G401.6 (cell line): ENCODE measurements at regions not wholly inside any gene's neighbourhood (a gene's known extent, or its start where the extent isn't known, plus 50 kb on each side); places are given as distances from the start of the nearest gene placed in this dataset.
"Not testable (repeated sequence)": the region's sequence is repeated elsewhere in the genome, so short reads cannot be mapped to it uniquely, and the experiment has no call there.

Experiments
- FAIRE-seq: peaks from 2 replicates; lab custom pipeline; 2012; peaks lifted over from hg19 to GRCh38; lab: Jason Lieb, UNC

DNA sequence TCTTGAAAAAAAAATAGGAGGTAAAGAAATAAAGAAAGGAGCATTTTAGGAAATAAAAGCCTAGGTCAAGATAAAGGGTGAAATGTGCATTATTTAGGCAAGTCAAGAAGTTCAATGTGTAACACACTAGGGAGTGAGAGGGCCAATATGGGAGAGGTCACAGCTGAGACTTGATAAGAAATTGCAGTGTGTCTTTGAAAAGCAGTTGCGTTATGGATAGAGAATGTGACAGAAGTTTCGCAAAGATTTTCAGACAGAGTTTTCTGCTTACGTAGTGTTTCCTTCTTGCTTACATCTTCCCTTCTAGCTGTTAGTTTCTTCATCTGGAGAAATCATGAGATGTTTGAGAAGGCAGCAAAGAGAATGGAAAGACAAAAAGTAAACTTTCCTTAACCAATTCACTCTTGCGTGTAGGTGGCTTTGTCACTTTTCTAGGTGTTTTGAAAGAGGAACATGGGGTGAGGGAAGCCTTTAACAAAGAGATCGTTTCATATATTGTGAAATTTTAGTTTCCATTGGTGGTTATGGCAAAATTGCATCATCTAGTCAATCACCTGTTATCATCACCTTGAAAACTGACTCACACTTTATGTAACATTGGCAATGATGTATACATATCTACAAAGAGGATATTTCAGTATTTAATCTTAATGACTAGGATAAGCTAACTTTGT, 975.5 kb downstream of the OLFM4 start:
- FAIRE-seq, result no peak

DNA sequence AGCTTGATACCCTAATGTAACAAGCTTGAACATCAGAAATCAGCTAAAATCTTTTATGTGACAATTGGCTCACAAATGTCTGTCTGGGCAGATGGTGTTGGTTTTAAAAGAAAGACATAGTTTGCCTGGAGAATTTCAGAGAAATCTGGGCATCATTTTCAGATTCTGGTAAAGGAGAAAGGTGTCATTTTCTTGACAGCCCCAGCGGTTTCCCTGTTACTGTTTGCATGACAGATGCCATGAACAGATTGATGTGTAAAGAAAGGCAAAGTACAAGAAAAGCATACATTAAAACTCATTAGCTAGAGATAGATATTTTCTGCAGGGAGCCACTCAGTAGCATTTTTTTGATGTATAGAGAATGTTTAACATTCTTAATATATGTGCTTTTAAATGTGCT, 987.9 kb downstream of the OLFM4 start:
- no peak for FAIRE-seq

DNA sequence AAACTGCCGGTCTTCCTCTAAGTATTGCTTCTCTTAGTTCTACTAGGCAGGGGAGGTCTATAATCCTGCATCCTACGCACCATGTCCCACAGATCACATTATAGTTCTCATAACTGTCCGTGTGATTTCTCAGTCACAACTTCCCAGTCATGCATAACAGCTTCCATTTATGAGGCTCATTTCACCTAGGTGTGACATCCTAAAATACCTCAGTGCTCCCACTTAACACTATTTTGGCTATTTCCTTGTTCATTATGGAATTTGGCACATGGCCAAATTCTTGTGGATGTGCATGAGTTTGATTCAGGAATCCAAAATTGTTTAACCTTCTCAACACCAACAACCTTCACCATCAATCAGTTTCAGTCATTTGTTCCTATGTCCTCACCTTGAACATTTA, 989.9 kb downstream of the OLFM4 start:
- FAIRE-seq, result no peak

DNA sequence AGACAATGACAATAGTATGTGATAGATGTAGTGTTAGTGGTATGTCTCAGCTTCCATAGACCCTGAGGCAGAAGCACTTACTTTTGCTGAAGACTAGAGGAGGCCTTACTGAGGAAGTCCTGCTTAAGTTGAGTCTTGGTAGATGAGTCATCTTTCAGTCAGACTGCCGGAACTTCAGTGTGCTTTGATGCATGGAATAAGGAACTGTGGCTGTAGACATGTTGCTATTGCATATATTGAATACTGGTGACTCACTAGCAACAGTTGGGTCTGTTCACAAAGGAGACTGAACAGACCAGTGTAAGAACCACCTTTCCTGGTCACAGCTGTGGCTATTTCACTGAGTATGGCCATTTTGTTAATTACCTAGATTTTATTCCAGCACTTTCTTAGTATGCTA, 1000.6 kb downstream of the OLFM4 start:
- FAIRE-seq, result no peak

DNA sequence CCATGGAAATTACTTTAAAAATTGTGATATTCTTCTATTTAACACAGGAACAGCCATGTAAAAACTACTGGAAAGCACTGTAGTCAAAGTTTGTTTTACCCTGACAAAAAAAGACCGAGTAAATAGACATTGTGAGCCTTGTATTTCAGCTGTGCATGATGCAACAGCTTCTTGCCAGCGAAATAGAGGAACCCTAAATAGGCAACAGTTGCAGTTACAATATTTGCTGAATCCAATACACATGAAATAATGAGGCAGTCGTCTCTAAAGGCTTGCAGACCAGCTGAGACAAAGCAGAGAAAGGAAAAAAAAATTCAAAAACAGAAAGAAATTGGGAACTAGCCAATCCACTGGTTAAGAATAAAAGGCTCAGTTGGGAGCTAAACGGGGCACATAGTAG, 1001.1 kb downstream of the OLFM4 start:
- no peak for FAIRE-seq

DNA sequence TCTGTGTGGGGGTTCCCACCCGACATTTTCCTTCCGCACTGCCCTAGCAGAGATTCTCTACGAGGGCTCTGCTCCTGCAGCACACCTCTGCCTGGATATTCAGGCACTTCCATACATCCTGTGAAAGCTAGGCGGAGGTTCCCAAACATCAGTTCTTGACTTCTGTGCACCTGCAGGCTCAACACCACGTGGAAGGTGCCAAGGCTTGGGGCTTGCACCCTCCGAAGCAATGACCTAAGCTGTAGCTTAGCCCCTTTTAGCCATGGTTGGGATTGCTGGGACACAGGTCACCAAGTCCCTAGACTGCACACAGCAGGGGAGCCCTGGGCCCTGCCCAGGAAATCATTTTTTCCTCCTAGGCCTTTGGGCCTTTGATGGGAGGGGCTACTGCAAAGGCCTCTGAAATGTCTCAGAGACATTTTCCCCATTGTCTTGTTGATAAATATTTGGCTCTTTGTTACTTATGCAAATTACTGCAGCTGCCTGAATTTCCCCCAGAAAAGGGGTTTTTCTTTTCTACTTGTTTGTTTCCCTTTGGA, 1004.8 kb downstream of the OLFM4 start:
- FAIRE-seq, result no peak

DNA sequence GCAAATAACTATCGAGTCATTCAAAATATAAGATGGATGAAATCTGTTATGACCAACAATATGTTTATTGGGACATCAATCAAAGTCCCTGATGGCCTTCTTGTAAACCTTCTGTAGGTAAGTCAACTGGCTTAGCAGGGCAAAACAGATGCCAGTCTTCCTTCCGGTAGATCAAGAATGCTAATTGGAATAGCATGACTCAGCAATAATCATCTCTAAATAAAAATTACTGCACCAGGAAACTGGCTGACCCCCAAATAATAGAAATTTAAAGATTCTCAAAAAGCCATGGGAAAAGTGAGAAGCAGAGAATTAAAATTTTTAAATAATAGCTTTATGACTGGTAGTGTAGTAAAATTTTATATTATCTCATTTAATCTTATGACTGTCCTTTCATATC, 1005.4 kb downstream of the OLFM4 start:
- FAIRE-seq, result no peak

DNA sequence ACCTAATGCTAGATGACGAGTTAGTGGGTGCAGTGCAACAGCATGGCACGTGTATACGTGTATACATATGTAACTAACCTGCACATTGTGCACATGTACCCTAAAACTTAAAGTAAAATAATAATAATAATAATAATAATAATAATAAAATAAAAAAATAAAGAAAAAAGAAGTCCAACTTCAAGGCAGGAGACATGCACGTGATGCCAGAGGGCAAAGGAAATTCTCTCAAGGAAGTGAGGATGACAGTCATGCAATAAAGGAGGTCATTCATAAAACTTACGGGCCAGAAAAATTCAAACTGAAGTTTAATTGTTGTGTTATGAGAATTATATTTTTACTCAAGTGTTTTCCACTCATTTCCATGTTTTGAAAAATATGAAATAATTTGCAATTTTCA, 1028.8 kb downstream of the OLFM4 start:
- FAIRE-seq, result not testable (repeated sequence)

DNA sequence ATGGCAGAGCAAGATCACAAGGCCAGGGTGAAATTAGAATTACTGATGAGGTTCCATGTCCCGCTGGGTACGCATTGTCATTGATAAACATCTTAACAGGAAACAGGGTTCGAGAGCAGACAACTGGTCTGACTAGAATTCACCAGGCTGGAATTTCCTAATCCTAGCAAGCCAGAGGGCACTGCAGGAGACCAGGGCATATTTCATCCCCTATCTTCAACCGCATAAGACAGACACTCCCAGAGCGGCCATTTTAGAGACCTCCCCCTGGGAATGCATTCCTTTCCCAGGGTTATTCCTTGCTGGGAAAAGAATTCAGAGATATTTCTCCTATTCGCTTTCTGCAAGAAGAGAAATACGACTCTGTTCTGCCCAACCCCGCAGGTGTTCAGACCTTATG, 1041.3 kb downstream of the OLFM4 start:
- not testable (repeated sequence) for FAIRE-seq

DNA sequence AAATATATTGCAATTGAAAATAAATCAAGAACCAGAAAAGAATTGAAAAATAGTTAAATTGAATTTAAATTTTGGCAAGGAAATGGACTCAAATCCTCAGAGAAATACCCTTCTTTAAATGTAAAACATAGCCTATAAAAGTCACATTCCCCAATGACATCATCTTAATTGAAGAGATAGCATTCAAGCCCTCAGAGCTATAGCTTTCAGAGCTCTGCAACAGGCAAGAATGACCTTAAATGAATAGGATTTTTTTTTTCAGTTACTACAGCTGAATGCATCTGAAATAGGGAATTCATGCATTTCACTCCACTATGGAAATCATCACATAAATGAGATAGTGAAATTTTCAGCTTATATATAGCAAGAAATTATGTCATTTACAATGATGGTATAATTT, 1049.0 kb downstream of the OLFM4 start:
- no peak for FAIRE-seq

DNA sequence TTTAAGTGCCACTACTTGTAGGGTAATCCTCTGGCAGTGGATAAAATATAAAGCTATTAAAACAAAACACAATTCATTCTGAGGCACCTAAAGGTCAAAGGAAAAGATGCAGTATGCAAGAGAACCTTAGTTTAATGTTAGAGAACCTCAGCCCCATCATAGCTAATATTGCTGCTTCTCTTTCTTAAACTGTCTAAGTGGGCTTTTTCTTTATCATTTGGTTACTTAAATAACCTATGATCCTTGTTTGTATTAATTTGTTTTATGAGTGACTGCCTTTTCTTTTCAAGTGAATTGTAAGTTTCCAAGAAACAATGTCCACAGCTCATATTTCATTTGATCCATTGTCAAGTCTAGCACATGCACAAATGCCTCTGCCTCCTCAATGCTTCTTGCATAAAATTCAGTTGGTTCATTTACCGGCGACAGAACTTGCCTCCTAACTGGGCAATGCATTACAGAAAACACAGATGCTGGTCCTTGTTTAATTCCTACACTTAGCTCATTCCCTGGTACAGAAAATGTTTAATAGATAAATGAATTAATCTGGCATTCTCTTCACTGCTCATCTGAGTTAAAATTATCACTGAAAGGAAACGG, 1049.8 kb downstream of the OLFM4 start:
- no peak for FAIRE-seq

DNA sequence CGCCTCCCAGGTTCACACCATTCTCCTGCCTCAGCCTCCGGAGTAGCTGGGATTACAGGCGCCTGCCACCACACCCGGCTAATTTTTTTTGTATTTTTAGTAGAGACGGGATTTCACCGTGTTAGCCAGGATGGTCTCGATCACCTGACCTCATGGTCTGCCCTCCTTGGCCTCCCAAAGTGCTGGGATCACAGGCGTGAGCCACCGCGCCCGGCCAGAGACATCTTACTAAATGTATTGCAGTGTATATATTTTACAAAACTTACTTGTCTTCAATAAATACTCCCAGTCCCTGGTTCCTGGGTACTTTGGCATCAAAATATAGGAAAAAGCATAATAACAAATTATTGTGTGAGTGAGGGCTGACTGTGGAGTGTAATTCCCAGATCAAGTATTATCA, 1053.7 kb downstream of the OLFM4 start:
- FAIRE-seq, result not testable (repeated sequence)

DNA sequence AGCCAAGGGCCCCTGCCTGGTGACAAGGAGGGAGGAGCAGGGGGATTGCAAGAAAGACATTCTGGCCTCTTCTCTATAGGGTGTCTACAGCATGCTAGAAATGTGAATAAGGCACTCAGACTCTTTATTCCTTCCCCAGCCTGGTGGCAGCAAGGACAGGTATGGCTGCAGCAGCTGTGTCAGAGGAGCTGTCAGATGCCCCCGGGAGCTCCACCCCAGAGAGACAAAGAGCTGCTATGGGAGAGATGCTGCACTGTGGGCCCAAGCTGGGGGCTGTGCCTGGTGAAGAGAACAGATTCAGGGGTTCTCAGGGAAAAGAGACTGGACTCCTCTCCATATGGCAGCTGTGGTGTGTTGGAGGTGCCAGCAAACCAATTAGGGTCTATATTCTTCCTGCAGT, 1063.3 kb downstream of the OLFM4 start:
- no peak for FAIRE-seq

DNA sequence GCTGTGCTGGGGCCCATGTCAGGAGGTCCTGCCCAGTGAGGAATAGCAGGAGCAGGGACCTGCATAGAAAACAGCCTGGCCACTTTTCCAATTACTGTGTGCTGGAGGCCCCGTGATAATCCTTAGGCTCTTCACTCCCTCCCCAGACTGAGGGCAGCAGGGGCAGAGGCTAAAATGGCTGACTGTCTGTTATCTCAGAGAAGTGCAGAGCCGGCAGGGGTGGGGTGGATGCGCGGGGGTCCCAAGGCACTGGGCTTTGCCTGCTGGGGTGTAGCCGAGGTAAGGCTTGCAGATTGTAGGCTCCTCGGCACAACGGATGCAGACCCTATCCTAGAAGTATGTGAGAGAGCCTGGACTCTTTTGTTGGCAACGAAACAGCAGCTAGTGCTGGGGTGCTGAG, 1064.1 kb downstream of the OLFM4 start:
- FAIRE-seq, result no peak

DNA sequence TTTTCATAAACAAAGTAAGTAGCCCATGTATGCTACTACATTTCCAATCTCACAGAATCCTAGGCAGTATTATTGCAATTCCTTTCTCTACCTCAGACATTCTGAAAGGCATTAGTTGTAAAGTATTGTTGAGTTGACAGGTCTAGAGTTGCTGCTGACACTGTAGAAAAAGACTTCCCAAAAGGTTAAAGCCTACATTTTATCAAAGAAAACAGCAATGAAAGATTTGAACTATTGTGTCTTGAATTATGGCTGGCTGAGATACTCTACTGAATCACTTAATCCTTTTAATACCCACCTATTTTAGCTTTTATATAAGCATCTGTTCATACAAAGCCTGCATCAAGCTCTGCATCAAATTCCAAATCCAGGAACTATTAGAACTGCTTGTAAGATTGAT, 1082.0 kb downstream of the OLFM4 start:
- FAIRE-seq, result no peak

DNA sequence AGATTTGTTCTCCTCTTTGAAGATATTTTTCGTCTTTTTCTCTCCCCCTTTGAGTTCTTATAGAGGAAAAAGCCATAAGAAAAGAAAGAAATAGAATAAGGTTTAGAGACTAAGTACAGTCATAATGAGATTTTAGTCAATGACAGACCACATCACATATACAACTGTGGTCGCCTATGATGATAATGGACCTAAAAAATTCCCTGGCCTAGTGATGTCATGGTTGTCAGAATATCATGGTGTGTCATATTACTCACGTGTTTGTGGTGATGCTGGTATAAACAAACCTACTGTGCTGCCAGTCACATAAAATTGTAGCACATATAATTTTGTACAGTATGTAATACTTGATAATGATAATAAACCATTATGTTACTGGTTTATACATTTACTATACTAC, 1096.1 kb downstream of the OLFM4 start:
- no peak for FAIRE-seq

DNA sequence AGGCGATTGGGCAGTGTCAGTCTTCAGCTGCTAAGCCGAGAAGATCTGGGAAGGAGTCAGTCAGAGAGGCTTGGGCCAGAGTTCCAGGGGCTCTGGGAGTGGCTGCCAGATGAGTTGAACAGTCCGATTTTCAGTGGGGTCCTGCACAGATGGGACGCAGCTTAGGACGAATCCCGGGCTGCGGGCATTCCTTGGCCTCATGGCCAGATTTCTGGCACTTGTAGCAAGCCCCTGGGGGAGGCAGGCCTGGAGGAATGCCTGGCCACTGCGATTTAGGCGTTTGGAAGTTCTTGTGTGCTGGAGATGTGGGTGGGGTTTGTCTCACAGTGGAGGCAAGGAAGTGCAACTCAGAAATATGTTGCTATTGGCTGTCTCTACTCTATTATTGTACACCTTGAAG, 1102.3 kb downstream of the OLFM4 start:
- FAIRE-seq, result not testable (repeated sequence)

DNA sequence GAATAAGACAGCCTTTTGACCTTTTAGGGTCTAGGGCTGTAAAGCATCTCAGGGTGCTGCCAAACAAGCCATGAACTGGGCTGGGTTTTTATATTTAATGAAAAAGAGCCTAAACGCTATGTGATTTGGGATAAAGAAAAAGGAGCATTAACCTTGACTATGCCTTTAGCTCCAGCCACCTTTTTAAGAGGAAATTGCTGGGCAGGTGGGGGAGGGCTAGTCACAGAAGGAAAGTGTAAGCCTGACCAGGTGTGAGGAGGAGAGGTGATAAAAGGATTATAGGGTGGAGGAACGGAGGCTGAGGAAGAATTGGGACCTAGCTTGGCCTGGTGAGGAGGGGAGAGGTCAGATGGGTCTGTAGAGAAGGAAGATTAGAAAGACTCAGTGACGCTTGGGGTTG, 1102.8 kb downstream of the OLFM4 start:
- not testable (repeated sequence) for FAIRE-seq

DNA sequence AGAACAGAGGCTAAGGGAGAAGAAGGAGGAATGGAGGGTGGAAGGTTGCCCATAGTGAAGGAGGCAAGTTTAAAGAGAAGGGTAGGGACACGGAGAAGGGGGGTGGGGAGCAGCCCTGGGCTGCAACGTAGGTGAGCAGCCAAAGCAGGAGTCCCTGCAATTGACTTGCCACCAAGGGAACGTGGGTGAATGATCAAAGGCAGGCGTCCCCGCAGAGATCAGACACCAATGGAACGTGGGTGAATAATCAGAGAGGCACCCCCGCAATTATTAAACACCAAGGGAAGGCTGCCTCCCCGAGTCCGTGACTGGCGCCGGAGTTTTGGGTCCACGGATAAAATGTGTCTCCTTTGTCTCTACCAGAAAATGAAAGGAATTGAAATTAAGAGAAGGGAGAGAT, 1103.5 kb downstream of the OLFM4 start:
- FAIRE-seq, result not testable (repeated sequence)

DNA sequence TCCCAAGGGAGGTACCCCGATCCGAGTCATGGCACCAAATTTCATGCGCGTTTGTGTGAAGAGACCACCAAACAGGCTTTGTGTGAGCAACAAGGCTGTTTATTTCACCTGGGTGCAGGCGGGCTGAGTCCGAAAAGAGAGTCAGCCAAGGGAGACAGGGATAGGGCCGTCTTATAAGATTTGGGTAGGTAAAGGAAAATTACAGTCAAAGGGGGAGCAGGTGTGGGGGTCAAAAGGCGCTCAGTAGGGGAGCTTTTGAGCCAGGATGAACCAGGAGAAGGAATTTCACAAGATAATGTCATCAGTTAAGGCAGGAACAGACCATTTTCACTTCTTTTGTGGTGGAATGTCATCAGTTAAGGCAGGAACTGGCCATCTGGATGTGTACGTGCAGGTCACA, 1104.1 kb downstream of the OLFM4 start:
- not testable (repeated sequence) for FAIRE-seq

DNA sequence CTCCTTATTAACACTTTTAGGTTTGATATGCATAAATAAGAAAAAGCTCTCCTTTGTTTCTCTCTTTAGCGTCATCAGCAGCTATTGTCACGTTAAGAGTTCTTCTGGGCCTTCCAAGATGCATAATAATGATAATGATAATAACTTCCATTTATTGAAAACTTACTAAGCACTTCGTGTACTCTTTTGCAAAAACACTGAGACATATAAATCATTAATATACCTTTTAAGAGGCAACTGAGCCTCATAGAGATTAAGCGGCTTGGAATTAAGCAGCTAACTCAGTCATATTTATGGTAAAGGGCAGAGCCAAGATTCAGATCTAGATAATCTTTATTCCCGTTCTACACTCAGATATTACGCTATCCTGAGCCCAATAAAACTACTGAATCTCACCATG, 1105.1 kb downstream of the OLFM4 start:
- no peak for FAIRE-seq

DNA sequence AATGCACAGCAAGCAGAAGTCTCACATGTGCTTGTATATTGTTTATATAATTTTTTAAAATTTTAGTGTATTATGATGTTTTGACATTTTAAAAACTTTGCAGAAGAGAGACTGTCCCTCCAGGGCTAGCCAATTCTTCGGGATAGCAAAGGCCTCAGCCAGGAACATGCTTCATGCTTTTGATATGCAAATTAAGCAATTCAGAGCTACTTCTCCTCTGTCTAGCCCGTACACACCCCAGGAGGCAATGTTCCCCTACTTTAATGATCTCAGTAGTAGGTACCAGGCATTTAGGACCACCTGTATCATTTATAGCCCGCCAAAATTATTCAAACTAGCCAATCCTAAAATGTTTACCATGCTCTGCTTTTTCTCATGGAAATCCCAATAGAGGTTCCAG, 1116.2 kb downstream of the OLFM4 start:
- no peak for FAIRE-seq

DNA sequence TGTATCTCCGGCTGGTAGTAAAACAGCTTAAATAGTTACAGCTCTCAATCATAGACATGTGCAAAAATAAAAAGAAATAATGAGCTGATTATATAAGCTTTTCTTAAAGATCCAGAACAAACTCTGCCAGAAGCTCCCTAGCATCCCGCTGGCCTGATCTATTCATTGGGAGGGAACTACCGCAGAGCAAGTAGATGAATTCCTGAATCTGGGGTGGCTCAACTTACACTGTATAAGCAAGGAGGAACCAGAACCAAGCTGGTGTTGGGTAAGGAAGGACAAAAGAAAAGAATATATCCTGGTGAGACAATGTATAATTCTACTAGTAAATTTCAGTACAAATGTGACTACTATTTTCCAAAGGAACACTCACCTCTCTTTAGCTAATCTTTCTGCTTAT, 1122.2 kb downstream of the OLFM4 start:
- FAIRE-seq, result no peak

DNA sequence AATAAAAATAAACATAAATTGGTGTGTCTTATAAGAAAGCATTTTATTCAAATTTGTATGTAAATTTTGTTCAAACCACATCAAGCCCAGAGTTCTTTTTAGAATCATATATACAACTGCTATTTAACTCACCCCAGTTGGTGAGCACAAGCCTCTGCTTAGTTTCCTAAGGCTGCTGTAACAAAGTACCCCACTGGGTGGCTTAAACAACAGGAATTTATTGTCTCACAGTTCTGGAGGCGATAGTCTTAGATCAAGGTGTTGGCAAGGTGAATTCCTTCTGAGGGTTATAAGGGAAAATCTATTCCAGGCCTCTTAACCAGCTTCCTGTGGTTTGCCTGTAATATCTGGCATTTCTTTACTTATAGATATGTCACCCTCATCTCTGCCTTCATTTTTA, 1133.5 kb downstream of the OLFM4 start:
- FAIRE-seq, result no peak
